SK-N-SH (cell line): ENCODE measurements at regions not wholly inside any gene's neighbourhood (a gene's known extent, or its start where the extent isn't known, plus 50 kb on each side); places are given as distances from the start of the nearest gene placed in this dataset.
A peak's percentile ranks its signal among the peaks of the same experiment; 100 is the strongest.
"Not testable (repeated sequence)": the region's sequence is repeated elsewhere in the genome, so short reads cannot be mapped to it uniquely, and the experiment has no call there.

Experiments
- CTCF ChIA-PET: fragments of 300-600, 350-600 bp; formaldehyde crosslinking; extraction: SDS; loops from one replicate; lab custom pipeline; 2021; lab: Yijun Ruan, JAX
- POLR2A ChIA-PET: fragments of 350-600 bp; sonication (Branson Sonifier 250); formaldehyde crosslinking; extraction: SDS; loops from one replicate; lab custom pipeline; 2020; ENCODE audit warnings: antibody characterized with exemption, inconsistent platforms; lab: Yijun Ruan, JAX
- DNase-seq: peaks from one replicate; pipeline ENCODE4 v3.0.0; 2012
- H2AFZ ChIP-seq: fragments of 200-600 bp; sonication (generic); 2 replicates; pipeline ENCODE4 v1.8.1; 2016; ENCODE audit warnings: antibody characterized with exemption, mild to moderate bottlenecking, low read depth
- H3F3A ChIP-seq: fragments of 200-600 bp; sonication (generic); replicated peaks from 2 replicates; pipeline ENCODE3; 2016; ENCODE audit warnings: antibody characterized with exemption, mild to moderate bottlenecking; ENCODE audit not compliant: insufficient read depth
- H3K27ac ChIP-seq, 2 experiments: fragments of 200-500 bp in 1 of 2; fragments of 200-600 bp in 1 of 2; sonication (Bioruptor generic) in 1 of 2; sonication (generic), shearing (Covaris generic) in 1 of 2; 2 replicates each; pipeline versions ENCODE4 v1.5.1 to v1.6.1; 2014 to 2016; ENCODE audit warnings: low read depth in 2 of 2, inconsistent platforms in 1 of 2, low read length in 1 of 2, mild to moderate bottlenecking in 1 of 2, mixed read lengths in 1 of 2
- H3K27me3 ChIP-seq: fragments of 200-600 bp; sonication (generic), shearing (Covaris generic); 2 replicates; pipeline ENCODE4 v1.6.1; 2016; ENCODE audit warnings: mixed run types; ENCODE audit not compliant: insufficient read depth
- H3K36me3 ChIP-seq, 2 experiments: fragments of 200-500 bp in 1 of 2; fragments of 200-600 bp in 1 of 2; sonication (Bioruptor generic) in 1 of 2; sonication (generic) in 1 of 2; replicated peaks in 1 of 2; 2 replicates each; pipeline versions ENCODE3 to v1.5.1; 2014 to 2016; ENCODE audit warnings: low read length in 1 of 2, mild to moderate bottlenecking in 1 of 2; ENCODE audit not compliant: insufficient read depth in 2 of 2, control insufficient read depth in 1 of 2
- H3K4me1 ChIP-seq, 2 experiments: fragments of 200-500 bp in 1 of 2; fragments of 200-600 bp in 1 of 2; sonication (Bioruptor generic) in 1 of 2; sonication (generic), shearing (Covaris generic) in 1 of 2; 2 replicates each; pipeline versions ENCODE4 v1.5.1 to v1.6.1; 2014 to 2016; ENCODE audit warnings: low read depth in 1 of 2, low read length in 1 of 2, mixed run types in 1 of 2; ENCODE audit not compliant: insufficient read depth in 2 of 2, control insufficient read depth in 1 of 2
- H3K4me2 ChIP-seq: fragments of 200-600 bp; sonication (generic), shearing (Covaris generic); 2 replicates; pipeline ENCODE4 v1.6.1; 2017; ENCODE audit warnings: mixed run types
- H3K4me3 ChIP-seq, 2 experiments: fragments of 200-500 bp in 1 of 2; fragments of 200-600 bp in 1 of 2; sonication (Bioruptor generic) in 1 of 2; sonication (generic), shearing (Covaris generic) in 1 of 2; 2 replicates each; pipeline versions ENCODE4 v1.5.1 to v1.8.1; 2014 to 2016; ENCODE audit warnings: low read depth in 2 of 2, inconsistent platforms in 1 of 2, low read length in 1 of 2, mild to moderate bottlenecking in 1 of 2, mixed read lengths in 1 of 2, moderate library complexity in 1 of 2
- H3K79me2 ChIP-seq: fragments of 200-600 bp; sonication (generic); 2 replicates; pipeline ENCODE4 v1.8.1; 2017; ENCODE audit warnings: mild to moderate bottlenecking; ENCODE audit not compliant: insufficient read depth
- H3K9ac ChIP-seq: fragments of 200-600 bp; sonication (generic); 2 replicates; pipeline ENCODE4 v1.6.1; 2017; ENCODE audit warnings: mixed run types
- H3K9me2 ChIP-seq: fragments of 200-600 bp; sonication (generic); 2 replicates; pipeline ENCODE4 v1.6.1; 2017; ENCODE audit warnings: mixed run types
- H3K9me3 ChIP-seq: fragments of 200-600 bp; sonication (generic); 2 replicates; pipeline ENCODE4 v1.6.1; 2017; ENCODE audit warnings: mixed run types, mild to moderate bottlenecking, moderate library complexity
- H4K20me1 ChIP-seq: fragments of 200-600 bp; sonication (generic); 2 replicates; pipeline ENCODE4 v1.6.1; 2017; ENCODE audit warnings: mild to moderate bottlenecking, mixed run types; ENCODE audit not compliant: insufficient read depth
- WGBS: methylation state at CpG from one replicate; pipeline ENCODE4 v1.1.6; 2017; ENCODE audit warnings: low lambda C conversion rate; 5-methylcytosine and 5-hydroxymethylcytosine counted together

DNA sequence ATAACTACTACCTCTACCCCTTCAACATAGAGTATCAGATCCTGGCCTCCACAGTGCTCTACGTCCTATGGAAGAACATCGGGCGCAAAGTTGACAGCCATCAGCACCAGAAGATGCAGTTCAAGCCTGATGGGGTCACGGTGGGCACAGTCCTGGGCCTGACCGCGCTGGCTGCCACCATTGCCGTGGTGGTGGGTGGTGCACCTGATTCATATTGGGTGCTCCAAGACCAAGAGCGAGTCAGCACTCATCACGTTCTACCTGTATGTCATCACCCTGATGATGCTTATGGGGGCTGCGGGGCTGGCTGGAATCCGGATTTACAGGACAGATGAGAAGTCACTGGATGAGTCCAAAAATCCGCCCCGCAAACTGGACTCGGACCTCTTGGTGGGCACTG is 846.4 kb downstream of the RPIA start:
- H3K9me2 ChIP-seq, H4K20me1 ChIP-seq, CTCF ChIA-PET, H3K4me2 ChIP-seq, H3K4me3 ChIP-seq, H3K9me3 ChIP-seq, DNase-seq, H3K79me2 ChIP-seq, H2AFZ ChIP-seq, H3K9ac ChIP-seq, H3K27me3 ChIP-seq, H3K4me1 ChIP-seq, POLR2A ChIA-PET, H3K27ac ChIP-seq, H3F3A ChIP-seq, H3K36me3 ChIP-seq: not testable (repeated sequence)
- no CpG with 5 or more reads among the region's 14 CpGs for WGBS

DNA sequence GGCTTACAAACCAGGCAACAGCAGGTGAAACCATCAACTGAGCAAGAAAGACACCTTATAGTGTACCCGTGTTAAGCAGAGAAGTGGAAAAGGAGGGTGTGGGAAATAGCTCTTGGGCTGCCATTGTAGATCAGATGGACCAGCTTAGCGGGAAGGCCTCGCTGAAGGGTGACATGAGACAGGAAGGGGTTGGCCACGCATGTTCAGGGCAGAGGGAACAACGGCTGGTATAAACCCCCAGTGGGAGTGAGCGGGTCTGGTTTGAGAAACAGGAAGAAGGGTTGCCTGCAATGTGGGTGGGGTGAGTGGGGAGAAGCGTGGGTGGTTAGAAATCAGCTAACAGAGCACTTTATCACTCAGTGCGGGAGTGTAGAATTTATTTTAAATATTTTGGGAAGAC is 852.6 kb downstream of the RPIA start:
- H3K9ac ChIP-seq, H3K36me3 ChIP-seq, H3K27me3 ChIP-seq, H3K9me3 ChIP-seq, H4K20me1 ChIP-seq, H3K9me2 ChIP-seq, H3K4me1 ChIP-seq, H2AFZ ChIP-seq, H3K79me2 ChIP-seq, H3K27ac ChIP-seq, POLR2A ChIA-PET, H3K4me2 ChIP-seq, CTCF ChIA-PET, DNase-seq, H3F3A ChIP-seq, H3K4me3 ChIP-seq: not testable (repeated sequence)
- 73% methylated on average over 5 of the region's 8 CpGs for WGBS

DNA sequence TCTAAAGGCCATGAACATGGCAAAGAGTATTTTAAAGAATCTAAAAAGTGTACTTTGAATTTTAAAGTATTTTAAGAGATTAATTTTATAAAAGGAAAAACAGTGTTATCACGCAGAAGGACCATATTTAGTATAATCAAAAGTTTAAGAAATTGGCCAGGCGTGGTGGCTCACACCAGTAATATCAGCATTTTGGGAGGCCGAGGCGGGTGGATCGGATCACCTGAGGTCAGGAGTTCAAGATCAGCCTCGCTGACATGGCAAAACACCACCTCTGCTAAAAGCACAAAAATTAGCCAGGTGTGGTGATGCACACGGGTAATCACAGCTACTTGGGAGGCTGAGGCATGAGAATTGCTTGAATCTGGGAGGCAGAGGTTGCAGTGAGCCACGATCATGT is 887.7 kb downstream of the RPIA start:
- CTCF ChIA-PET, H3K36me3 ChIP-seq, H3K9me2 ChIP-seq, POLR2A ChIA-PET, H3K9me3 ChIP-seq, H3K27me3 ChIP-seq, H3K9ac ChIP-seq, H3K4me2 ChIP-seq, H3K4me1 ChIP-seq, H3K4me3 ChIP-seq, H3K27ac ChIP-seq, H3F3A ChIP-seq, H2AFZ ChIP-seq, H4K20me1 ChIP-seq, DNase-seq, H3K79me2 ChIP-seq: not testable (repeated sequence)
- 96% methylated on average over 5 of the region's 8 CpGs for WGBS

DNA sequence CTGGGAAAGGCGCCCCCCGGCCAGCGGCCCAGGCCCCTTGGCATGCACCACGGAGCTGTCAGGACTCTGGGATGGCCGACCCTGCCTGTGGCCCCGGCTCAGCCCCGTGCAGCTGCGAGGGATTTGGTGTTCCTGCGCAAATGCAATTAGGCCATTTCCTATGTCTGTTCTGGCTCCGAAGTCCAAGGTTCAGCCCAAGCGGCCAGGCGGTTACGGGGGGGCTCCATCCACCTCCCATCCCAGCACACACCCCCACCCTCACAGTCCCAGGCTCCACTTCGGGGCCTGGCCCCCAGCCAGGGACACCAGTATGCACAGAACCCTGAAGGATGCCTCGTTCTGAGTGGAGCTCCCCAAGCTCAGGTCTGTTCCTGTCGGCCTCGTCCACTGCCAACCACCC is 891.3 kb downstream of the RPIA start:
- H3K36me3 ChIP-seq, H3K27ac ChIP-seq, H4K20me1 ChIP-seq, H3F3A ChIP-seq, H3K4me2 ChIP-seq, H3K9me3 ChIP-seq, POLR2A ChIA-PET, DNase-seq, H3K9me2 ChIP-seq, H2AFZ ChIP-seq, H3K4me3 ChIP-seq, H3K79me2 ChIP-seq, H3K4me1 ChIP-seq, H3K27me3 ChIP-seq, H3K9ac ChIP-seq, CTCF ChIA-PET: not testable (repeated sequence)
- WGBS = 0% methylated on average over 1 of the region's 17 CpGs

DNA sequence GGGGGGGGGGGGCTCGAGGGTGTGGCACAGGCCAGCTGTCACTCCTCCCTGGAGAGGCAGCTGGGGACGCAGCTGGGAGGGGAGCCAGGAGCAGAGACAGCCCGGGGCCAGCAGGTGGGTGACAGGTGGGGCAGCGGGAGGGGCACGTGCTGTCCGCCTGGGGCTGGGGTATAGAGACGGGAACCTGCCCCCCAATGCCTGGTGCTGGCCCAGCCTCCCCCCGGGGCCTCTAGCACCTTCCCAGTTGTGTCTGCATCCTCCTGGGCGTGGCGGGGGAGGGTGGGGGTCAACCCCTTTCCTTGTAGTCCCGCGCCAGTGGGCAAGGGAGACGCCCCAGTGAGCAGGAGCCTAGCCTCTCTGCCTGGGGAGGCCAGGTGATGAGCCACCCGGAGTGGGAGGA is 892.6 kb downstream of the RPIA start:
- DNase-seq, POLR2A ChIA-PET, H3F3A ChIP-seq, H3K27me3 ChIP-seq, H3K9me2 ChIP-seq, H3K9ac ChIP-seq, H3K4me2 ChIP-seq, H3K4me1 ChIP-seq, H2AFZ ChIP-seq, H3K27ac ChIP-seq, H3K36me3 ChIP-seq, CTCF ChIA-PET, H3K4me3 ChIP-seq, H3K9me3 ChIP-seq, H3K79me2 ChIP-seq, H4K20me1 ChIP-seq: not testable (repeated sequence)
- WGBS = 56% methylated on average over 7 of the region's 14 CpGs

DNA sequence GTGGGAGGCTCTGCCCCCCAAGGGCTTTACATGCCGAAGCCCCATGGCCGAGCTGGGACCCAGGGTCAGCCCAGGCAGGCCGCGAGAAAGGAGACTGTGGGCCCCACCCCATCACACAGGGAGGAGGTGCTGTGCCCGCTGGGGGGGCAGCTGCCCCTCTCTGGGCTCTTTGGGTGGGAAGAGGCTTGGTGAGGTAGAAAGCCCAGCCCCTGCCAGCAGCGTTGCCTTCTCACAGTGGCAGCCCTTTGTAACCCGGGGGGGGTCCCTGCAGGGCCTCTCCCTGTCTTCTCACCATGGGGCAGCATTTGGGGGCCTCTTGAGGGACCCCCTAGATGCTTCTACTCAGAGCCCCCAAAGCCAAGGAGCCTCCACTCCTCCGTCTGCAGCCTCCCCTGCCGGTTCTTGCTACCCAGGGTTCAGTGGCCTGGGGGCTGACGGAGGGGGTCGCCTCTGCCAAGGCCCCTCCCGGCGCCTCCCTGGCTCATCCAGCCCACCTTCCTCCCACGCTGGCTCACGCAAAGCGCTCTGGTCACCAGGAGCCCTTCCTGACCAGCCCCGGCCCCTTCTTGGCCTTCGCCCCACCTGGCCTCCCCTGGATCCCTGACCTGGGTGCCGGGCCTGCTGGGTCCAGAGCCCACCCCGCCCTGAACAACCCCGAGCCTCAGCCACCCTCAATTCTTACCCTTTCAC is 893.5 kb downstream of the RPIA start:
- not testable (repeated sequence) for DNase-seq, H3K27ac ChIP-seq

More for the DNA sequence above, 893.5 kb downstream of the RPIA start:
- CTCF ChIA-PET, H3F3A ChIP-seq, H3K27me3 ChIP-seq, H2AFZ ChIP-seq, H3K79me2 ChIP-seq, H3K9me2 ChIP-seq, H3K9me3 ChIP-seq, H4K20me1 ChIP-seq, H3K4me1 ChIP-seq, H3K36me3 ChIP-seq, POLR2A ChIA-PET: not testable (repeated sequence)
- peak overlapping the region; percentile 43; the same call in 1 of the 2 replicates for H3K9ac ChIP-seq
- H3K4me3 ChIP-seq = peak overlapping the region; percentile 23 to 45; a peak in 2 of 4 replicates
- WGBS = no CpG with 5 or more reads among the region's 21 CpGs
- peak overlapping the region; percentile 57; the same call in 1 of the 2 replicates for H3K4me2 ChIP-seq
